Lower leg skin (tissue), 4 donors: ENCODE measurements at regions not wholly inside any gene's neighbourhood (a gene's known extent, or its start where the extent isn't known, plus 50 kb on each side); places are given as distances from the start of the nearest gene placed in this dataset.
"Not testable (repeated sequence)": the region's sequence is repeated elsewhere in the genome, so short reads cannot be mapped to it uniquely, and the experiment has no call there.

Source experiments
- DNase-seq, 2 donors: peaks; one replicate each; pipeline ENCODE4 v3.0.0-alpha.2; 2019; ENCODE audit warnings: low spot score in 2 of 2
- H3K4me3 ChIP-seq: fragments of 200-600 bp; sonication (generic); 2 replicates; pipeline ENCODE4 v1.5.1; 2017; ENCODE audit warnings: mild to moderate bottlenecking, low read depth; ENCODE audit not compliant: poor library complexity, severe bottlenecking
- CTCF ChIP-seq, 3 donors: fragments of 450-650 bp; IDR thresholded peaks; one replicate each; pipeline ENCODE4 v1.5.1; 2016; ENCODE audit warnings: antibody characterized with exemption in 3 of 3, mild to moderate bottlenecking in 3 of 3, moderate library complexity in 2 of 3
- POLR2A ChIP-seq, 2 donors: fragments of 450-650 bp; IDR thresholded peaks; one replicate each; pipeline ENCODE4 v1.6.1; 2016 to 2017; ENCODE audit warnings: antibody characterized with exemption in 2 of 2, mild to moderate bottlenecking in 1 of 2, moderate library complexity in 1 of 2
- WGBS, 2 donors: methylation state at CpG; one replicate each; pipeline ENCODE4 v1.1.5; 2018; 5-methylcytosine and 5-hydroxymethylcytosine counted together
- intact Hi-C: fragments of 100-400 bp; cut with DNase I; formaldehyde crosslinking; loops from one replicate; pipeline ENCODE4 v1.15.0; 2023; ENCODE audit warnings: low total_unique reads

GRCh38 chr20:29300579-29301551 is 1956.6 kb upstream of the DEFB115 start:
- no peak for DNase-seq
- intact Hi-C loops = no loop called here
- H3K4me3 ChIP-seq = no peak overlapping the region
- 79 to 82% methylated on average over 87 to 88 of the region's 88 CpGs for WGBS, 2 donors
- no peak for TF ChIP-seq CTCF (IDR thresholded peaks at IDR 0.05)
- no peak for TF ChIP-seq POLR2A (IDR thresholded peaks at IDR 0.05)

- H3K4me3 ChIP-seq = no peak overlapping the region
- DNase-seq = no peak
- 77 to 87% methylated on average over 45 to 46 of the region's 46 CpGs for WGBS, 2 donors
- TF ChIP-seq POLR2A (IDR thresholded peaks at IDR 0.05) (no peak), CTCF (IDR thresholded peaks at IDR 0.05) (no peak)
- intact Hi-C loops = no loop called here
Measured at GRCh38 chr20:29301624-29302259, 1955.7 kb upstream of the DEFB115 start.

- 79 to 80% methylated on average over 16 of the region's 16 CpGs for WGBS, 2 donors
- no peak for DNase-seq
- intact Hi-C loops = no loop called here
Measured at GRCh38 chr20:29302979-29303644, 1954.4 kb upstream of the DEFB115 start.

GRCh38 chr20:29306390-29307072 is 1950.9 kb upstream of the DEFB115 start:
- H3K4me3 ChIP-seq = no peak overlapping the region
- 43 to 68% methylated on average over 21 of the region's 21 CpGs for WGBS, 2 donors
- intact Hi-C loops = no loop called here
- DNase-seq = no peak
- TF ChIP-seq POLR2A (IDR thresholded peaks at IDR 0.05) = no peak
- no peak for TF ChIP-seq CTCF (IDR thresholded peaks at IDR 0.05)

More at GRCh38 chr20:29302979-29303644, 1954.4 kb upstream of the DEFB115 start:
- TF ChIP-seq POLR2A (IDR thresholded peaks at IDR 0.05) = no peak
- TF ChIP-seq CTCF (IDR thresholded peaks at IDR 0.05) = no peak
- no peak overlapping the region for H3K4me3 ChIP-seq

GRCh38 chr20:29307484-29307883 is 1950.0 kb upstream of the DEFB115 start:
- intact Hi-C loops, H3K4me3 ChIP-seq, DNase-seq: not testable (repeated sequence)
- WGBS, 2 donors = 83 to 88% methylated on average over 13 to 14 of the region's 17 CpGs

- H3K4me3 ChIP-seq, DNase-seq, intact Hi-C loops: not testable (repeated sequence)
Measured at GRCh38 chr20:29308956-29309355, 1948.5 kb upstream of the DEFB115 start.

- DNase-seq, H3K4me3 ChIP-seq, intact Hi-C loops: not testable (repeated sequence)
- WGBS, 2 donors = 77 to 83% methylated on average over 17 of the region's 17 CpGs
Measured at GRCh38 chr20:29309481-29309880, 1948.0 kb upstream of the DEFB115 start.

GRCh38 chr20:29311046-29311445 is 1946.4 kb upstream of the DEFB115 start:
- intact Hi-C loops = not testable (repeated sequence)
- 45 to 74% methylated on average over 16 of the region's 16 CpGs for WGBS, 2 donors

GRCh38 chr20:29312679-29313078 is 1944.8 kb upstream of the DEFB115 start:
- WGBS, 2 donors = 66 to 68% methylated on average over 8 of the region's 8 CpGs
- intact Hi-C loops, DNase-seq, H3K4me3 ChIP-seq: not testable (repeated sequence)

More at GRCh38 chr20:29311046-29311445, 1946.4 kb upstream of the DEFB115 start:
- not testable (repeated sequence) for H3K4me3 ChIP-seq, DNase-seq
